Upper lobe of left lung (tissue), 6 donors: ENCODE measurements at regions not wholly inside any gene's neighbourhood (a gene's known extent, or its start where the extent isn't known, plus 50 kb on each side); places are given as distances from the start of the nearest gene placed in this dataset.
A peak's percentile ranks its signal among the peaks of the same experiment; 100 is the strongest.

Source experiments
- ATAC-seq, 2 donors: fragments of 200-7000 bp; cut with Tn5 transposase; one replicate each; pipeline ENCODE4 v1.9.1; 2022; ENCODE audit warnings: mild to moderate bottlenecking in 2 of 2, moderate library complexity in 2 of 2; ENCODE audit not compliant: low FRiP score in 2 of 2
- DNase-seq, 2 donors: peaks; one replicate each; pipeline ENCODE4 v3.0.0-alpha.2; 2019 to 2020
- H3K27ac ChIP-seq, 4 donors: fragments of 200-600 bp; sonication (generic); one replicate each; pipeline ENCODE4 v1.5.1; 2016 to 2019
- H3K27me3 ChIP-seq, 4 donors: fragments of 200-600 bp; sonication (generic); one replicate each; pipeline ENCODE4 v1.5.1; 2017 to 2019
- H3K36me3 ChIP-seq, 4 donors: fragments of 200-600 bp; sonication (generic); one replicate each; pipeline ENCODE4 v1.5.1; 2016 to 2019
- H3K4me1 ChIP-seq, 4 donors: fragments of 200-600 bp; sonication (generic); one replicate each; pipeline ENCODE4 v1.5.1; 2018 to 2019
- H3K4me3 ChIP-seq, 4 donors: fragments of 200-600 bp; sonication (generic); one replicate each; pipeline ENCODE4 v1.5.1; 2017 to 2019; ENCODE audit warnings: mild to moderate bottlenecking in 2 of 4, moderate library complexity in 1 of 4
- H3K9me3 ChIP-seq, 4 donors: fragments of 200-600 bp; sonication (generic); one replicate each; pipeline ENCODE4 v1.5.1; 2018 to 2019
- EP300 ChIP-seq, 4 donors: sonication (generic); formaldehyde crosslinking; IDR thresholded peaks; one replicate each; pipeline ENCODE4 v1.5.1; 2017; ENCODE audit warnings: antibody characterized with exemption in 4 of 4, control low read depth in 2 of 4
- POLR2A ChIP-seq, 4 donors: fragments of 450-650 bp; IDR thresholded peaks; one replicate each; pipeline ENCODE4 v1.5.1; 2016 to 2017; ENCODE audit warnings: antibody characterized with exemption in 4 of 4, mild to moderate bottlenecking in 2 of 4
- POLR2AphosphoS5 ChIP-seq, 2 donors: sonication (generic); formaldehyde crosslinking; IDR thresholded peaks; one replicate each; pipeline ENCODE4 v1.5.1; 2017; ENCODE audit warnings: antibody characterized with exemption in 2 of 2
- WGBS, 2 donors: methylation state at CpG; one replicate each; pipeline ENCODE4 v1.1.5; 2017 to 2018; 5-methylcytosine and 5-hydroxymethylcytosine counted together
- TF ChIP-seq, protein P1 (sequence below), 6 experiments: fragments of 450-650 bp in 4 of 6; fragments of 200-600 bp in 2 of 6; sonication (generic) in 2 of 6; IDR thresholded peaks; one replicate each; pipeline ENCODE4 v1.5.1; 2016 to 2019; ENCODE audit warnings: antibody characterized with exemption in 6 of 6
- donor health status: DM: no; HTN: no; CAD: no; lungs with moderate emphysema.
- donor health status: DM: no; HTN: yes; CAD: no; lungs with severe emphysema.

DNA sequence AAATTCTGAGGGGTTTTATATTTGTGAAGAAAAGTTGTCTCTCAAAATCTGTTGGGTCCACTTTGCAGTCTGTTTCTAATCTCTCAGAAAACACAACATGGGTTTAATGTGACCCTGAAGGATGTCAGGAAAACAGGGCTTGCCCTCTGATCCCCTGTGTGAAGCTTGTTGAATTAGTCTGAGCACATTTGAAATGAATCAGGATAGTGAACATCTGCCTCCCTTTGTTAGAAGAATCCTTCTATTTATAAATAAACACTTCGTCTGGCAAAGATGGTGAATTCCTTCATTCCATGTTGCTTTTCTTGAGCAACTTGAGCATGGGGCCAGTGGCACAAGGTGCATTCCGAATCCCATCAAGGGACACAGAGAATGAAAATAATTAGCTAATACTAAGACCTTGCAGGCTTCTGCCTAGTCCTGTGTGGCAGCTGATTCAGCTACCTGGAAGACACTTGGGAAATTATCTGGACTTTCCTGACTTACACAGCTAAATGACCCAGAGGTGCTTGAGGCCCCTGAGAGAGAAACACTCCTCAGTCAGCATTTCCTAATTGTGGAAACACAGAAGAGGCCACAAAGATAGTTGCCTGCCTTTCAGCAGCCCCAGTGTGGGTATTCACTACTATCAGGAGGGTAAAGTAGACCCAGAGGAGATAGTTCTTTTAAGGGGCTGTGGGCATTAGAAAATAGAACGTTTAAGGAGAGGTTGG, 305.5 kb downstream of the C7orf25 start:
- Histone ChIP-seq H3K27ac (no peak overlapping the region), H3K36me3 (no peaks in the 10 kb centered on the region), H3K9me3 (no peaks in the 10 kb centered on the region), H3K4me1 (no peaks in the 10 kb centered on the region), H3K27me3 (no peaks in the 10 kb centered on the region), H3K4me3 (no peak overlapping the region)
- no peak for TF ChIP-seq POLR2A (IDR thresholded peaks at IDR 0.05)
- TF ChIP-seq POLR2AphosphoS5 (IDR thresholded peaks at IDR 0.05), result no peak
- TF ChIP-seq, protein P1, sequence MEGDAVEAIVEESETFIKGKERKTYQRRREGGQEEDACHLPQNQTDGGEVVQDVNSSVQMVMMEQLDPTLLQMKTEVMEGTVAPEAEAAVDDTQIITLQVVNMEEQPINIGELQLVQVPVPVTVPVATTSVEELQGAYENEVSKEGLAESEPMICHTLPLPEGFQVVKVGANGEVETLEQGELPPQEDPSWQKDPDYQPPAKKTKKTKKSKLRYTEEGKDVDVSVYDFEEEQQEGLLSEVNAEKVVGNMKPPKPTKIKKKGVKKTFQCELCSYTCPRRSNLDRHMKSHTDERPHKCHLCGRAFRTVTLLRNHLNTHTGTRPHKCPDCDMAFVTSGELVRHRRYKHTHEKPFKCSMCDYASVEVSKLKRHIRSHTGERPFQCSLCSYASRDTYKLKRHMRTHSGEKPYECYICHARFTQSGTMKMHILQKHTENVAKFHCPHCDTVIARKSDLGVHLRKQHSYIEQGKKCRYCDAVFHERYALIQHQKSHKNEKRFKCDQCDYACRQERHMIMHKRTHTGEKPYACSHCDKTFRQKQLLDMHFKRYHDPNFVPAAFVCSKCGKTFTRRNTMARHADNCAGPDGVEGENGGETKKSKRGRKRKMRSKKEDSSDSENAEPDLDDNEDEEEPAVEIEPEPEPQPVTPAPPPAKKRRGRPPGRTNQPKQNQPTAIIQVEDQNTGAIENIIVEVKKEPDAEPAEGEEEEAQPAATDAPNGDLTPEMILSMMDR (IDR thresholded peaks at IDR 0.05), result no peak
- TF ChIP-seq EP300 (IDR thresholded peaks at IDR 0.05), result no peak
- no peak for DNase-seq
- WGBS, 2 donors, result 48 to 69% methylated on average over 3 of the region's 3 CpGs
- ATAC-seq, result peak in 1 of 2 donors; percentile 28

- Histone ChIP-seq H3K27me3 (no peaks in the 10 kb centered on the region), H3K9me3 (no peaks in the 10 kb centered on the region), H3K4me1 (no peaks in the 10 kb centered on the region), H3K4me3 (no peak overlapping the region), H3K36me3 (no peaks in the 10 kb centered on the region), H3K27ac (no peak overlapping the region)
- ATAC-seq, result peak in 1 of 2 donors; percentile 8
- DNase-seq, result no peak
- TF ChIP-seq POLR2AphosphoS5 (IDR thresholded peaks at IDR 0.05) (no peak), POLR2A (IDR thresholded peaks at IDR 0.05) (no peak), EP300 (IDR thresholded peaks at IDR 0.05) (no peak)
- TF ChIP-seq, protein P1 (IDR thresholded peaks at IDR 0.05), result no peak
- WGBS, 2 donors, result 73% methylated on average over 7 of the region's 7 CpGs
These were observed 306.3 kb downstream of the C7orf25 start for GRCh38 chr7:42605406-42606192.

DNA sequence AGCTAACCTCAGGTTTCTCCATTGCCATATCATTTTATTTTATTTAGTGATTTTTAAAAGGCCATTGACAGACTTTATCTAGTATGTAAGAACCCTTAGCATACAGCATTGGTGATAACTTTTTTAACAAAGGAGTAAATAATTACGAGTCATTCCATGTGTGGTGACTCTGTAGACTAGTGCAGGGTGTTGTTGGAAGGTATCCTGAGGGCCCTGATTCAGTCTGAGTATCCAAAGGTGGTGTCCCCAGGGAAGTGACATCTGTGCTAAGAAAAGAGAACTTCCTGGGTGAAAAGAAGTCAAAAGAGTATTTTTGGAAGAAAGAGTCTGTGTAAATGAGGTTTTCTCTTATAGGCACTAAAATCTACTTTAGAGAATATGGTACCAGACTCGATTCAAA, 308.4 kb downstream of the C7orf25 start:
- H3K4me3 ChIP-seq, result no peak overlapping the region

DNA sequence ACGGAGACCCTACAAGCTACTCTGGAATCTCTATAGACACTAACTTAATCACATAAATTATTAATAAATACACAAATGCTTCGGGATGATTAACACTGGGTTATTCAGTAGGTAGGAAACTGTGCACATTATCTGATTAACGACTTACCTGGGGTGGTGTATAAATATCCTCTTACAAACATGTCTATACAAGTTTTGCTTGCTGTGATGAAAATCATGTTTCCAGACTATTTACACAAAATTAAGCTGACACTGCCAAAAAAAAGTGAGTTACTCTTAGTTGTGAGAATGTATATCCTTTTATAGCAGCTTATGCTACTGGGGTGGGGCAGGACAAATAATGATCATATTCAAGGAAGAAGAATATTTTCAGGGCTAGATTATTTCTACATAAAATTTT, 314.6 kb downstream of the C7orf25 start:
- Histone ChIP-seq H3K9me3 (no peaks in the 10 kb centered on the region), H3K4me1 (no peaks in the 10 kb centered on the region), H3K4me3 (no peak overlapping the region), H3K27ac (no peak overlapping the region), H3K36me3 (no peaks in the 10 kb centered on the region), H3K27me3 (no peaks in the 10 kb centered on the region)
- WGBS, 2 donors, result 79 to 82% methylated on average over 3 of the region's 3 CpGs
- DNase-seq, result no peak
- ATAC-seq, result no peak
- TF ChIP-seq POLR2AphosphoS5 (IDR thresholded peaks at IDR 0.05), result no peak
- TF ChIP-seq, protein P1 (IDR thresholded peaks at IDR 0.05), result no peak
- TF ChIP-seq EP300 (IDR thresholded peaks at IDR 0.05), result no peak
- TF ChIP-seq POLR2A (IDR thresholded peaks at IDR 0.05), result no peak

More for the DNA sequence above, 308.4 kb downstream of the C7orf25 start:
- Histone ChIP-seq H3K9me3 (no peaks in the 10 kb centered on the region), H3K27ac (no peak overlapping the region), H3K4me1 (no peaks in the 10 kb centered on the region), H3K27me3 (no peaks in the 10 kb centered on the region), H3K36me3 (no peaks in the 10 kb centered on the region)
- ATAC-seq (no peak), DNase-seq (no peak)
- TF ChIP-seq, protein P1 (IDR thresholded peaks at IDR 0.05), result no peak
- 92 to 96% methylated on average over 2 of the region's 2 CpGs for WGBS, 2 donors
